ENCODE measurements at regions not wholly inside any gene's neighbourhood (a gene's known extent, or its start where the extent isn't known, plus 50 kb on each side); places are given as distances from the start of the nearest gene placed in this dataset.
"Not testable (repeated sequence)": the region's sequence is repeated elsewhere in the genome, so short reads cannot be mapped to it uniquely, and the experiment has no call there.

- no peak for DNase-seq (ENCODE audit: low read depth in 2 of 2)
- TF ChIP-seq CTCF (conservative IDR thresholded peaks at IDR 0.05 in 1 of 2, IDR thresholded peaks at IDR 0.05 in 1 of 2; ENCODE audit: low read depth in 1 of 2, low read length in 2 of 2) (no peak), EZH2 (IDR thresholded peaks at IDR 0.05; ENCODE audit: low read length, missing control alignments) (no peak)
- Histone ChIP-seq H3K9ac (ENCODE audit: insufficient read depth, low read length) (no peak overlapping the region), H4K20me1 (ENCODE audit: control insufficient read depth, extremely low read depth, insufficient read depth, low read length) (no peaks in the 10 kb centered on the region), H3K27me3 (ENCODE audit: control insufficient read depth, insufficient read depth, low read length) (no peaks in the 10 kb centered on the region), H3K79me2 (ENCODE audit: control insufficient read depth, insufficient read depth, low read length) (no peaks in the 10 kb centered on the region), H3K4me1 (ENCODE audit: control insufficient read depth, extremely low read depth, insufficient read depth, low read length) (no peaks in the 10 kb centered on the region), H2AFZ (ENCODE audit: low read length) (no peak overlapping the region), H3K36me3 (ENCODE audit: control insufficient read depth, insufficient read depth, low read length) (no peaks in the 10 kb centered on the region), H3K4me2 (ENCODE audit: extremely low read depth, insufficient read depth, low read length) (no peak overlapping the region), H3K9me3 (ENCODE audit: control insufficient read depth, insufficient read depth, low read depth, low read length) (no peaks in the 10 kb centered on the region), H3K4me3 (replicated peaks in 1 of 4; ENCODE audit: control extremely low read depth in 1 of 4, insufficient read depth in 1 of 4, low read depth in 3 of 4, low read length in 4 of 4) (no peak overlapping the region), H3K27ac (ENCODE audit: insufficient read depth, low read length) (no peak overlapping the region)
Measured at GRCh38 chr13:22961835-22962537, 218.8 kb upstream of the SGCG start.

- not testable (repeated sequence) for H3K4me3 ChIP-seq (replicated peaks in 1 of 4; ENCODE audit: control extremely low read depth in 1 of 4, insufficient read depth in 1 of 4, low read depth in 3 of 4, low read length in 4 of 4); H3K9ac ChIP-seq (ENCODE audit: insufficient read depth, low read length); DNase-seq (ENCODE audit: low read depth in 2 of 2); H3K9me3 ChIP-seq (ENCODE audit: control insufficient read depth, insufficient read depth, low read depth, low read length); H3K79me2 ChIP-seq (ENCODE audit: control insufficient read depth, insufficient read depth, low read length); H3K4me2 ChIP-seq (ENCODE audit: extremely low read depth, insufficient read depth, low read length); H3K36me3 ChIP-seq (ENCODE audit: control insufficient read depth, insufficient read depth, low read length); H2AFZ ChIP-seq (ENCODE audit: low read length); H3K27me3 ChIP-seq (ENCODE audit: control insufficient read depth, insufficient read depth, low read length); H3K4me1 ChIP-seq (ENCODE audit: control insufficient read depth, extremely low read depth, insufficient read depth, low read length); H3K27ac ChIP-seq (ENCODE audit: insufficient read depth, low read length); H4K20me1 ChIP-seq (ENCODE audit: control insufficient read depth, extremely low read depth, insufficient read depth, low read length)
Measured at GRCh38 chr13:22963384-22964053, 217.3 kb upstream of the SGCG start.

DNA sequence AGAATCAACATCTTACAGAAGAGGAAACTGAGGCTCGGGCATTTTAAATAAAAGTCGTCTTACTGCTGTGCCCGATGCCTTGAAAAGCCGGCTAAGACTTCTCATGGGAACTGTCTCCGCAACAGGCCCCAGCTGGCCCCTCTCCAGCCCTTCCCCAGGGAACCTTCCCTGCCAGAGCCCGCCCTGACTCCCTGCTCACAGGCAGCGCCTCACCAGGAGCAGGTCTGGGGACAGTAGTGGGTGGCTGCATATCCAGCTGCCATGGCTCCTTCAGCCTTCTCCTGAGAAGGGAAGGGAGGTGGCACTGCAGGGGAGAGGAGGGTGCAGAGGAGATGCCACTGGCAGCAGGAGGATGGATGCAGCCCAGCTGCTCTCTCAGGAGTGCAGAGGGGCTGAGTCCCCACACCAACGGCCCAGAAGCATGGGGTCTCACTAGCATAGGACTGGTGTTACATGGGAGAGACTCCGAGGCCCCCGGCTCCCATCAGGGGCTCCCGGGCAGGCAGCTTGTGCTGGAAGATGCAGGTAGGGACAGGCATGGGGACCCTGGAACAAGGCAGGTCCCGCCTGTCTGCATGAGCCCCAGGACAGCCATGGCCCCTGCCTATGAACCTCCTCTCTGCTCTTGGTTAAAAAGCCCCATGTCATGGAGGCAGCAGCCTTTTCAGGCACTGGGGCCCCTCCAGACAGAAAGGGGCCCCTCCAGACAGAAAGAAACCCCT, 216.4 kb upstream of the SGCG start:
- Histone ChIP-seq H3K4me2 (ENCODE audit: extremely low read depth, insufficient read depth, low read length) (no peak overlapping the region), H4K20me1 (ENCODE audit: control insufficient read depth, extremely low read depth, insufficient read depth, low read length) (no peaks in the 10 kb centered on the region), H3K4me3 (replicated peaks in 1 of 4; ENCODE audit: control extremely low read depth in 1 of 4, insufficient read depth in 1 of 4, low read depth in 3 of 4, low read length in 4 of 4) (no peak overlapping the region), H3K9ac (ENCODE audit: insufficient read depth, low read length) (no peak overlapping the region), H2AFZ (ENCODE audit: low read length) (no peak overlapping the region), H3K4me1 (ENCODE audit: control insufficient read depth, extremely low read depth, insufficient read depth, low read length) (no peaks in the 10 kb centered on the region), H3K27ac (ENCODE audit: insufficient read depth, low read length) (no peak overlapping the region), H3K9me3 (ENCODE audit: control insufficient read depth, insufficient read depth, low read depth, low read length) (no peaks in the 10 kb centered on the region), H3K36me3 (ENCODE audit: control insufficient read depth, insufficient read depth, low read length) (no peaks in the 10 kb centered on the region), H3K79me2 (ENCODE audit: control insufficient read depth, insufficient read depth, low read length) (no peaks in the 10 kb centered on the region), H3K27me3 (ENCODE audit: control insufficient read depth, insufficient read depth, low read length) (no peaks in the 10 kb centered on the region)
- DNase-seq (ENCODE audit: low read depth in 2 of 2), result no peak
- TF ChIP-seq EZH2 (IDR thresholded peaks at IDR 0.05; ENCODE audit: low read length, missing control alignments) (no peak), CTCF (conservative IDR thresholded peaks at IDR 0.05 in 1 of 2, IDR thresholded peaks at IDR 0.05 in 1 of 2; ENCODE audit: low read depth in 1 of 2, low read length in 2 of 2) (no peak)

DNA sequence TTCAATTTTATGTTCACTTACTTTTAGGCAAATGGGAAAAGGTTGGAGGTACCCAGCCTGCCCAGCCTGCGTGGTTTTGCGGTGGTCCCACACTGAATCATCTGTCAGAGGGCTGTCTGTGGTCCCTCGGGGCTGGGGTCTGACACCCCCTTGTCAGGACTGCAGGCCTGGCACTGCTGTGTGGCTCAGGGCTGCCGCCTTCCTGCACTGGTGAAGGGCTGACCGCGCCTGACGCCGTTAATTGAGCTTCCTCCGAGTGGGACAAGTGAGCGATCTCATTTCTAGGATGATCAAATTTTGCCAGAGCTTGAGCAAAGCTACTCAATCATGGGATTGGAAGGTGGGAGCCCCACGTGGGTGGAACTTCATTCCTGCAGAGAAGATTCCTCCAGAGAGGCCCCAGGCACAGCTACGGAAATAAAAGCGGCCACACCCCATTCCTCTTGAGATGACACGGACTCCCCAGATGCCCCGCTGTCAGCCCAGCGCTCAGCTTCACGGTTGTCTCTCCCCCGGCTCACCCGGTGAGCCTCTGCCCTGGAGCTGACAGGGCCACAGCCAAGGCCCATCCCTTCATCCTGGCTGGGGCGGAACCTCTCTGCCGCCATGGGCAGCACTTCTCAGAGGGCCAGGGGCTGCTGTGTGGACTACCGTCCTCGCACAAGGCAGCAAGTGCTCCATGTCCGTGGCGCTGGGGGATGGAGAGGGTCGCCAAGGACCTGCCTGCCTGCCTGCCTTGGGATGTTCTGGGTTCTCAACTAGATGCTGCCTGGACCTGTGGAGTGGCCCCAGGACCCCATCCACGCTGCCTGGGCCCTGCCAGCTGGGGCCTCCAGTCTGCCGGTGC, 215.5 kb upstream of the SGCG start:
- not testable (repeated sequence) for H3K27me3 ChIP-seq (ENCODE audit: control insufficient read depth, insufficient read depth, low read length); H3K4me3 ChIP-seq (replicated peaks in 1 of 4; ENCODE audit: control extremely low read depth in 1 of 4, insufficient read depth in 1 of 4, low read depth in 3 of 4, low read length in 4 of 4); H3K9me3 ChIP-seq (ENCODE audit: control insufficient read depth, insufficient read depth, low read depth, low read length); DNase-seq (ENCODE audit: low read depth in 2 of 2); H3K9ac ChIP-seq (ENCODE audit: insufficient read depth, low read length); H4K20me1 ChIP-seq (ENCODE audit: control insufficient read depth, extremely low read depth, insufficient read depth, low read length); H3K27ac ChIP-seq (ENCODE audit: insufficient read depth, low read length); H3K4me2 ChIP-seq (ENCODE audit: extremely low read depth, insufficient read depth, low read length); H3K4me1 ChIP-seq (ENCODE audit: control insufficient read depth, extremely low read depth, insufficient read depth, low read length); H2AFZ ChIP-seq (ENCODE audit: low read length); H3K79me2 ChIP-seq (ENCODE audit: control insufficient read depth, insufficient read depth, low read length); H3K36me3 ChIP-seq (ENCODE audit: control insufficient read depth, insufficient read depth, low read length)

DNA sequence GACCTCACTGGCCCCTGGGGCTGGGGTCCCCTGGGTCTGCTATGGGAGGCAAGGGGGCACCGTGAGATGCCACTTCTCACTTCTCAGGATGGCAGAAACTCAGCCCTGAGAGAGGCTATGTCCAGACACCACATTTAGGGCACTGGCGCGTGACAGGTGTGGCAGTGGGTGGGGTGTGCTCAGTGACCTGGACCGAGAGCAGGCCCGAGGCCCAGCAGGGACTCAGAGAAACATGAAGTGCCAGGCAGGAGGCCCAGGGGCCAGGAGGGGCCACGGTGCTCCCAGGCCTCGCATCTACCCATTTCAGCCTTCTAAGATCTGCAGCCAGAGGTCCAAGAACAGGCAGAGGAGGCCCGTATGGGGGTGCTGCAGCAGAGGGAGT, 214.9 kb upstream of the SGCG start:
- not testable (repeated sequence) for H3K9ac ChIP-seq (ENCODE audit: insufficient read depth, low read length); H3K36me3 ChIP-seq (ENCODE audit: control insufficient read depth, insufficient read depth, low read length); H4K20me1 ChIP-seq (ENCODE audit: control insufficient read depth, extremely low read depth, insufficient read depth, low read length); H3K27me3 ChIP-seq (ENCODE audit: control insufficient read depth, insufficient read depth, low read length); DNase-seq (ENCODE audit: low read depth in 2 of 2); H3K4me1 ChIP-seq (ENCODE audit: control insufficient read depth, extremely low read depth, insufficient read depth, low read length); H3K27ac ChIP-seq (ENCODE audit: insufficient read depth, low read length); H3K79me2 ChIP-seq (ENCODE audit: control insufficient read depth, insufficient read depth, low read length); H3K4me3 ChIP-seq (replicated peaks in 1 of 4; ENCODE audit: control extremely low read depth in 1 of 4, insufficient read depth in 1 of 4, low read depth in 3 of 4, low read length in 4 of 4); H3K4me2 ChIP-seq (ENCODE audit: extremely low read depth, insufficient read depth, low read length); H2AFZ ChIP-seq (ENCODE audit: low read length); H3K9me3 ChIP-seq (ENCODE audit: control insufficient read depth, insufficient read depth, low read depth, low read length)
